GM08714 (cell line): ENCODE measurements at regions not wholly inside any gene's neighbourhood (a gene's known extent, or its start where the extent isn't known, plus 50 kb on each side); places are given as distances from the start of the nearest gene placed in this dataset.

ENCODE experiments used
- H3K4me3 ChIP-seq: fragments of 200-500 bp; sonication (Bioruptor generic); 2 replicates; pipeline ENCODE4 v1.5.1; 2014; ENCODE audit warnings: mild to moderate bottlenecking, low read length, inconsistent platforms
- ZNF274 ChIP-seq: IDR thresholded peaks from 2 replicates; pipeline ENCODE4 v1.6.1; 2012; ENCODE audit warnings: mild to moderate bottlenecking, low read depth, low read length

GRCh38 chr12:41967668-41968500 is 176.8 kb downstream of the GXYLT1 start:
- no peak for TF ChIP-seq ZNF274
- H3K4me3 ChIP-seq, result no peak overlapping the region

GRCh38 chr12:41966916-41967315 is 177.8 kb downstream of the GXYLT1 start:
- H3K4me3 ChIP-seq, result no peak overlapping the region
- no peak for TF ChIP-seq ZNF274

- no peak for TF ChIP-seq ZNF274
- no peak overlapping the region for H3K4me3 ChIP-seq
Measured at GRCh38 chr12:41966001-41966400, 178.7 kb downstream of the GXYLT1 start.

- no peak overlapping the region for H3K4me3 ChIP-seq
- no peak for TF ChIP-seq ZNF274
Measured at GRCh38 chr12:41963398-41963797, 181.3 kb downstream of the GXYLT1 start.

- no peak for TF ChIP-seq ZNF274
- no peak overlapping the region for H3K4me3 ChIP-seq
Measured at GRCh38 chr12:41962171-41962572, 182.5 kb downstream of the GXYLT1 start.

GRCh38 chr12:41959271-41959670 is 185.4 kb downstream of the GXYLT1 start:
- no peak overlapping the region for H3K4me3 ChIP-seq
- no peak for TF ChIP-seq ZNF274

- H3K4me3 ChIP-seq, result no peak overlapping the region
- TF ChIP-seq ZNF274, result no peak
Measured at GRCh38 chr12:41956353-41956752, 188.3 kb downstream of the GXYLT1 start.

- TF ChIP-seq ZNF274, result no peak
- H3K4me3 ChIP-seq, result no peak overlapping the region
Measured at GRCh38 chr12:41950455-41950854, 194.2 kb downstream of the GXYLT1 start.

- TF ChIP-seq ZNF274, result no peak
Measured at GRCh38 chr12:41946106-41946505, 198.6 kb downstream of the GXYLT1 start.

GRCh38 chr12:41944216-41944615 is 200.5 kb downstream of the GXYLT1 start:
- TF ChIP-seq ZNF274, result no peak
- H3K4me3 ChIP-seq, result no peak overlapping the region

More at GRCh38 chr12:41946106-41946505, 198.6 kb downstream of the GXYLT1 start:
- no peak overlapping the region for H3K4me3 ChIP-seq

GRCh38 chr12:41943671-41944070 is 201.0 kb downstream of the GXYLT1 start:
- H3K4me3 ChIP-seq, result no peak overlapping the region
- TF ChIP-seq ZNF274, result no peak

- no peak for TF ChIP-seq ZNF274
- no peak overlapping the region for H3K4me3 ChIP-seq
Measured at GRCh38 chr12:41942354-41942753, 202.3 kb downstream of the GXYLT1 start.

GRCh38 chr12:41941079-41941478 is 203.6 kb downstream of the GXYLT1 start:
- no peak for TF ChIP-seq ZNF274
- no peak overlapping the region for H3K4me3 ChIP-seq

GRCh38 chr12:41940571-41940970 is 204.1 kb downstream of the GXYLT1 start:
- no peak for TF ChIP-seq ZNF274
- H3K4me3 ChIP-seq, result no peak overlapping the region

GRCh38 chr12:41936333-41936732 is 208.3 kb downstream of the GXYLT1 start:
- TF ChIP-seq ZNF274, result no peak
- H3K4me3 ChIP-seq, result no peak overlapping the region

- TF ChIP-seq ZNF274, result no peak
Measured at GRCh38 chr12:41935911-41936310, 208.8 kb downstream of the GXYLT1 start.

More at GRCh38 chr12:41935911-41936310, 208.8 kb downstream of the GXYLT1 start:
- no peak overlapping the region for H3K4me3 ChIP-seq
